Smooth muscle cell (in vitro differentiated cells): ENCODE measurements at regions not wholly inside any gene's neighbourhood (a gene's known extent, or its start where the extent isn't known, plus 50 kb on each side); places are given as distances from the start of the nearest gene placed in this dataset.
A peak's percentile ranks its signal among the peaks of the same experiment; 100 is the strongest.

Source experiments
- DNase-seq: peaks from one replicate; lab custom pipeline; 2025; ENCODE audit not compliant: unreplicated experiment; lab: John Stamatoyannopoulos, UW
- H2AFZ ChIP-seq: fragments of 200-600 bp; sonication (generic); 2 replicates; pipeline ENCODE4 v1.6.0; 2016; ENCODE audit warnings: antibody characterized with exemption, low read depth, mild to moderate bottlenecking
- H3F3A ChIP-seq: fragments of 200-600 bp; sonication (generic); 2 replicates; pipeline ENCODE4 v1.6.0; 2017; ENCODE audit warnings: antibody characterized with exemption, low read depth
- H3K27ac ChIP-seq: fragments of 200-600 bp; sonication (generic); 2 replicates; pipeline ENCODE4 v1.5.1; 2016; ENCODE audit warnings: low read depth, mild to moderate bottlenecking
- H3K27me3 ChIP-seq: fragments of 200-600 bp; sonication (generic); 2 replicates; pipeline ENCODE4 v1.6.1; 2016; ENCODE audit warnings: low read depth, mild to moderate bottlenecking
- H3K36me3 ChIP-seq: fragments of 200-600 bp; sonication (generic); 2 replicates; pipeline ENCODE4 v1.5.1; 2016; ENCODE audit warnings: low read depth
- H3K4me1 ChIP-seq: fragments of 200-600 bp; sonication (generic); 2 replicates; pipeline ENCODE4 v1.5.1; 2016; ENCODE audit warnings: low read depth
- H3K4me2 ChIP-seq: fragments of 200-600 bp; sonication (generic); 2 replicates; pipeline ENCODE4 v1.6.0; 2016; ENCODE audit warnings: mild to moderate bottlenecking
- H3K4me3 ChIP-seq: fragments of 200-600 bp; sonication (generic); 2 replicates; pipeline ENCODE4 v1.5.1; 2016; ENCODE audit warnings: mild to moderate bottlenecking
- H3K79me2 ChIP-seq: fragments of 200-600 bp; sonication (generic); 2 replicates; pipeline ENCODE4 v1.6.0; 2016; ENCODE audit warnings: low read depth, mild to moderate bottlenecking
- H3K9ac ChIP-seq: fragments of 200-600 bp; sonication (generic); 2 replicates; pipeline ENCODE4 v1.6.0; 2016; ENCODE audit warnings: low read depth
- H3K9me3 ChIP-seq: fragments of 200-600 bp; sonication (generic); replicated peaks from 2 replicates; pipeline ENCODE4 v1.5.1; 2016; ENCODE audit warnings: low read depth
- H4K20me1 ChIP-seq: fragments of 200-600 bp; sonication (generic); 2 replicates; pipeline ENCODE4 v1.6.0; 2016; ENCODE audit warnings: low read depth
- WGBS: methylation state at CpG from one replicate; pipeline ENCODE4 v1.1.7; 2016; ENCODE audit warnings: low lambda C conversion rate; 5-methylcytosine and 5-hydroxymethylcytosine counted together
- TF ChIP-seq, protein P1 (sequence below): fragments of 200-600 bp; sonication (generic); IDR thresholded peaks from 2 replicates; pipeline ENCODE4 v1.5.1; 2017; ENCODE audit warnings: borderline replicate concordance, mild to moderate bottlenecking, antibody characterized with exemption; ENCODE audit not compliant: insufficient read depth, poor library complexity, severe bottlenecking

GRCh38 chr15:36406911-36407310 is 172.5 kb upstream of the CDIN1 start:
- Histone ChIP-seq H3K4me3 (no peak overlapping the region), H3K4me1 (peaks cover 18% of the 10 kb centered on the region), H4K20me1 (no peaks in the 10 kb centered on the region), H3K27ac (no peak overlapping the region), H3K9ac (no peak overlapping the region), H3K9me3 (no peaks in the 10 kb centered on the region), H2AFZ (peak overlapping the region; percentile 22), H3K36me3 (no peaks in the 10 kb centered on the region), H3F3A (no peaks in the 10 kb centered on the region), H3K27me3 (no peaks in the 10 kb centered on the region), H3K4me2 (no peak overlapping the region), H3K79me2 (no peaks in the 10 kb centered on the region)
- WGBS = 56% methylated on average over 3 of the region's 3 CpGs
- TF ChIP-seq, protein P1, sequence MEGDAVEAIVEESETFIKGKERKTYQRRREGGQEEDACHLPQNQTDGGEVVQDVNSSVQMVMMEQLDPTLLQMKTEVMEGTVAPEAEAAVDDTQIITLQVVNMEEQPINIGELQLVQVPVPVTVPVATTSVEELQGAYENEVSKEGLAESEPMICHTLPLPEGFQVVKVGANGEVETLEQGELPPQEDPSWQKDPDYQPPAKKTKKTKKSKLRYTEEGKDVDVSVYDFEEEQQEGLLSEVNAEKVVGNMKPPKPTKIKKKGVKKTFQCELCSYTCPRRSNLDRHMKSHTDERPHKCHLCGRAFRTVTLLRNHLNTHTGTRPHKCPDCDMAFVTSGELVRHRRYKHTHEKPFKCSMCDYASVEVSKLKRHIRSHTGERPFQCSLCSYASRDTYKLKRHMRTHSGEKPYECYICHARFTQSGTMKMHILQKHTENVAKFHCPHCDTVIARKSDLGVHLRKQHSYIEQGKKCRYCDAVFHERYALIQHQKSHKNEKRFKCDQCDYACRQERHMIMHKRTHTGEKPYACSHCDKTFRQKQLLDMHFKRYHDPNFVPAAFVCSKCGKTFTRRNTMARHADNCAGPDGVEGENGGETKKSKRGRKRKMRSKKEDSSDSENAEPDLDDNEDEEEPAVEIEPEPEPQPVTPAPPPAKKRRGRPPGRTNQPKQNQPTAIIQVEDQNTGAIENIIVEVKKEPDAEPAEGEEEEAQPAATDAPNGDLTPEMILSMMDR = no peak
- no peak for DNase-seq

DNA sequence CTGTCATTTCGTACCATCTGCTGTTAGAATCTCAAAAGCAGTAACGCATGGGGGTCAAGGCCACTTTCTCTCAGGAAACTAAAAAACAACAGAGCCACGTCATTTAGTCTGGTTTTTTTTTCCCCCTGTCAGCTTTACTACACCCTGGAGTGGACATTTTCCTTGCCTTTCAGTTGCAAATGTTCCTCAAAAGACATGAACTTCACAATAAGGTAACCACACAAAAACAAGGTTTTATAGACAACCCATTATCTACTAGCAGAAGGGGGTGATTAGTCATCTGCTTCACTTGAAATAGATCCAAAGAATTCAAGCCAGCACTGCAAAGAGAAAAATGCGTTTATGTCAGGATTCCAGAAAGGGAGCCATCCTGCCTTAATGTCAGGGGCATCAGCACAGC is 171.8 kb upstream of the CDIN1 start:
- Histone ChIP-seq H3K9me3 (no peaks in the 10 kb centered on the region), H3K4me1 (peaks cover 18% of the 10 kb centered on the region), H3K79me2 (no peaks in the 10 kb centered on the region), H3K27ac (peak overlapping the region; percentile 7), H3K4me3 (no peak overlapping the region), H3K4me2 (peak overlapping the region; percentile 11), H4K20me1 (no peaks in the 10 kb centered on the region), H3K9ac (no peak overlapping the region), H3F3A (no peaks in the 10 kb centered on the region), H2AFZ (peak overlapping the region; percentile 82), H3K27me3 (no peaks in the 10 kb centered on the region), H3K36me3 (no peaks in the 10 kb centered on the region)
- DNase-seq = no peak
- TF ChIP-seq, protein P1 = no peak
- 13% methylated on average over 4 of the region's 4 CpGs for WGBS

DNA sequence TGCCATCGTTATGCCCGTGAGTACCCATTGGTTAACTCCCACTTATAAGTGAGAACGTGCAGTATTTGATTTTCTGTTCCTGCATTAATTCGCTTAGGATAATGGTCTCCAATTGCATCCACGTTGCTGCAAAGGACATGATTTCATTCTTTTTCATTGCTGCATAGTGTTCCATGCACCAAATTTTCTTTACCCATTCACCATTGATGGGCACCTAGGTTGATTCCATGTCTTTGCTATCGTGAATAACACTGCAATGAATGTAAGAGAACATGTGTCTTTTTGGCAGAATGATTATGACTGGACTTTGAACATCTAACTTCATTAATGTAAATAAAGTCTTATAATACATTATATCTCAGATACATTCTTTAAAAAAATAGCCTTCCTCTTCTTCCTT is 169.6 kb upstream of the CDIN1 start:
- Histone ChIP-seq H2AFZ (no peak overlapping the region), H3K27ac (no peak overlapping the region), H3K36me3 (no peaks in the 10 kb centered on the region), H3K9me3 (no peaks in the 10 kb centered on the region), H3K79me2 (no peaks in the 10 kb centered on the region), H3K4me3 (no peak overlapping the region), H3K9ac (no peak overlapping the region), H3K27me3 (no peaks in the 10 kb centered on the region), H3K4me1 (peaks cover 9% of the 10 kb centered on the region), H4K20me1 (no peaks in the 10 kb centered on the region), H3F3A (no peaks in the 10 kb centered on the region), H3K4me2 (no peak overlapping the region)
- TF ChIP-seq, protein P1 = no peak
- 96% methylated on average over 6 of the region's 6 CpGs for WGBS
- DNase-seq = no peak

GRCh38 chr15:36414670-36415069 is 164.8 kb upstream of the CDIN1 start:
- DNase-seq = no peak
- peaks cover 20% of the 10 kb centered on the region for H3F3A ChIP-seq
- H3K27ac ChIP-seq = peak overlapping the region; percentile 88
- H3K36me3 ChIP-seq = no peaks in the 10 kb centered on the region
- H3K4me1 ChIP-seq = peaks cover 8% of the 10 kb centered on the region
- 34% methylated on average over 5 of the region's 5 CpGs for WGBS
- no peak overlapping the region for H3K9ac ChIP-seq
- H2AFZ ChIP-seq = peak overlapping the region; percentile 68
- H3K79me2 ChIP-seq = no peaks in the 10 kb centered on the region
- H3K4me2 ChIP-seq = peak overlapping the region; percentile 35
- no peak overlapping the region for H3K4me3 ChIP-seq
- TF ChIP-seq, protein P1 = no peak
- no peaks in the 10 kb centered on the region for H3K27me3 ChIP-seq
- no peaks in the 10 kb centered on the region for H4K20me1 ChIP-seq
- no peaks in the 10 kb centered on the region for H3K9me3 ChIP-seq
